Lower leg skin (tissue), 3 donors: ENCODE measurements at regions not wholly inside any gene's neighbourhood (a gene's known extent, or its start where the extent isn't known, plus 50 kb on each side); places are given as distances from the start of the nearest gene placed in this dataset.

Source experiments
- CTCF ChIP-seq, 3 donors: fragments of 450-650 bp; IDR thresholded peaks; one replicate each; pipeline ENCODE4 v1.5.1; 2016; ENCODE audit warnings: antibody characterized with exemption in 3 of 3, mild to moderate bottlenecking in 3 of 3, moderate library complexity in 2 of 3
- POLR2A ChIP-seq, 2 donors: fragments of 450-650 bp; IDR thresholded peaks; one replicate each; pipeline ENCODE4 v1.6.1; 2016 to 2017; ENCODE audit warnings: antibody characterized with exemption in 2 of 2, mild to moderate bottlenecking in 1 of 2, moderate library complexity in 1 of 2

GRCh38 chr10:18797286-18797685 is 138.1 kb downstream of the ARL5B start:
- no peak for TF ChIP-seq CTCF (IDR thresholded peaks at IDR 0.05)
- TF ChIP-seq POLR2A (IDR thresholded peaks at IDR 0.05), result no peak
